ENCODE measurements at regions not wholly inside any gene's neighbourhood (a gene's known extent, or its start where the extent isn't known, plus 50 kb on each side); places are given as distances from the start of the nearest gene placed in this dataset.

GRCh38 chr18:22628795-22629510 lies 211.2 kb upstream of the CTAGE1 start:
- no peak for FAIRE-seq

- FAIRE-seq: no peak
Measured at GRCh38 chr18:22630980-22631379, 213.3 kb upstream of the CTAGE1 start.

GRCh38 chr18:22632191-22632590 lies 214.5 kb upstream of the CTAGE1 start:
- no peak for FAIRE-seq

GRCh38 chr18:22634464-22634863 lies 216.7 kb upstream of the CTAGE1 start:
- FAIRE-seq: no peak

GRCh38 chr18:22637787-22638186 lies 220.1 kb upstream of the CTAGE1 start:
- FAIRE-seq: no peak

GRCh38 chr18:22639026-22639463 lies 221.3 kb upstream of the CTAGE1 start:
- FAIRE-seq: no peak

GRCh38 chr18:22639561-22639960 lies 221.8 kb upstream of the CTAGE1 start:
- FAIRE-seq: no peak

- no peak for FAIRE-seq
Measured at GRCh38 chr18:22640281-22640842, 222.6 kb upstream of the CTAGE1 start.

- no peak for FAIRE-seq
Measured at GRCh38 chr18:22641958-22642357, 224.2 kb upstream of the CTAGE1 start.

- no peak for FAIRE-seq
Measured at GRCh38 chr18:22643731-22644130, 226.0 kb upstream of the CTAGE1 start.

GRCh38 chr18:22650247-22650646 lies 232.5 kb upstream of the CTAGE1 start:
- no peak for FAIRE-seq

GRCh38 chr18:22657619-22658018 lies 239.9 kb upstream of the CTAGE1 start:
- FAIRE-seq: no peak

- FAIRE-seq: no peak
Measured at GRCh38 chr18:22658318-22658717, 240.6 kb upstream of the CTAGE1 start.

- no peak for FAIRE-seq
Measured at GRCh38 chr18:22663378-22663777, 245.7 kb upstream of the CTAGE1 start.

GRCh38 chr18:22666411-22666940 lies 248.8 kb upstream of the CTAGE1 start:
- FAIRE-seq: no peak

- FAIRE-seq: no peak
Measured at GRCh38 chr18:22667156-22667555, 249.4 kb upstream of the CTAGE1 start.

GRCh38 chr18:22667616-22668422 lies 250.1 kb upstream of the CTAGE1 start:
- no peak for FAIRE-seq

- FAIRE-seq: no peak
Measured at GRCh38 chr18:22668496-22668895, 250.8 kb upstream of the CTAGE1 start.

GRCh38 chr18:22670914-22671313 lies 253.2 kb upstream of the CTAGE1 start:
- FAIRE-seq: no peak

GRCh38 chr18:22673182-22673862 lies 255.6 kb upstream of the CTAGE1 start:
- FAIRE-seq: no peak

- no peak for FAIRE-seq
Measured at GRCh38 chr18:22674272-22674671, 256.6 kb upstream of the CTAGE1 start.

- FAIRE-seq: no peak
Measured at GRCh38 chr18:22675006-22675405, 257.3 kb upstream of the CTAGE1 start.

GRCh38 chr18:22676423-22676822 lies 256.7 kb upstream of the RBBP8 start:
- FAIRE-seq: no peak
